ENCODE measurements at regions not wholly inside any gene's neighbourhood (a gene's known extent, or its start where the extent isn't known, plus 50 kb on each side); places are given as distances from the start of the nearest gene placed in this dataset.

DNA sequence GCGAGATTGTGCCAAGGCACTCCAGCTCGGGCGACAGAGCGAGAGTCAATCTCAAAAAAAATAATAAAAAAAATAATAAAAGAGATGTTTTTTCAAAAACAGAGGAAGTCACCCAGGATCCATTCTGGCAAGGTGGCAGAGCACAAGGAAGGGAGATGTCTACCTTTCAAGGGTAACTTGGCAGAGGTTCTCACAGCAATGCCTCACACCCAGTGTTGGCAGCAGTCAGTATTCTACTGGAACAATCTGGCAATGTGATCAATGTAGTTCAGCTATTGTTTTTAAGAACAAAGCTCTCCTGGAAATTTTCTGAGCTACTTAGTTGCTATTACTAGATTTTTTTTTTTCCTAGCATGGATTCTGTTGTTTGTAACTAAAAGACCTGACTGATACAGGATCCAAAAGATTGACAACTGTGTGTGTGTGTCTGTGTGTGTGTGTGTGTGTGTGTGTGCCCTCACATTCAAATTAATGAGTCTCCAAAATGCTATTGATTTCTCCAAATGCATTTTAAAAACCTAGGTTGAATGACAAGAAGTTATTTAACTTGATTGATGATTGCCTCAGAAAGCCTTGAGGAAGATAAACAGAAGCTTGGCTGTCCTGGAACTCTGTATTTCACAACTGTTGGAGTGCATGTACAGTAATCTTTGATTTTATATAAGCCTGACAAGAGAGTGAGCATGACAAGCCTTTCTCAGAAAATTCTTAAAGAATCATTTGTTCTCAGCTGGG is 114.1 kb upstream of the RREB1 start:
- Histone ChIP-seq H3K27me3 (ENCODE audit: control insufficient read depth in 2 of 2, insufficient read depth in 2 of 2, low read length in 2 of 2) (no peaks in the 10 kb centered on the region), H3K4me2 (replicated peaks; ENCODE audit: extremely low read depth, low read length, poor library complexity, severe bottlenecking) (no peak overlapping the region), H3K27ac (ENCODE audit: low read depth in 1 of 2, low read length in 2 of 2) (no peak overlapping the region), H3K4me3 (replicated peaks in 1 of 3; ENCODE audit: low read depth in 2 of 3, low read length in 3 of 3) (no peak overlapping the region), H3K4me1 (ENCODE audit: control insufficient read depth in 1 of 2, insufficient read depth in 2 of 2, low read length in 2 of 2) (peaks cover 0 to under 1% of the 10 kb centered on the region in 2 donors), H2AFZ (ENCODE audit: insufficient read depth, low read depth, low read length, poor library complexity, severe bottlenecking) (no peak overlapping the region), H3K79me2 (ENCODE audit: insufficient read depth, low read length) (no peaks in the 10 kb centered on the region), H3K9ac (ENCODE audit: insufficient read depth, low read length, poor library complexity, severe bottlenecking) (no peak overlapping the region), H3K36me3 (replicated peaks in 1 of 2; ENCODE audit: control insufficient read depth in 1 of 2, insufficient read depth in 2 of 2, low read length in 2 of 2) (no peaks in the 10 kb centered on the region), H4K20me1 (ENCODE audit: insufficient read depth, low read length) (no peaks in the 10 kb centered on the region), H3K9me3 (replicated peaks in 1 of 2; ENCODE audit: control insufficient read depth in 1 of 2, insufficient read depth in 1 of 2, low read length in 2 of 2) (no peaks in the 10 kb centered on the region)
- H3K36me3 Mint-ChIP-seq = no peaks in the 10 kb centered on the region
- no peak overlapping the region for H3K27ac Mint-ChIP-seq
- H3K4me3 Mint-ChIP-seq = no peak overlapping the region
- no CpG with 5 or more reads among the region's 4 CpGs for WGBS (ENCODE audit: insufficient coverage)
- intact Hi-C loops (cut with micrococcal nuclease) = no loop called here
- no peak for DNase-seq
- no peak for TF ChIP-seq CTCF (IDR thresholded peaks at IDR 0.05)
- peaks cover 0 to 4% (median 2%) of the 10 kb centered on the region in 3 donors for H3K27me3 Mint-ChIP-seq (ENCODE audit: low read depth in 3 of 3)
- no peaks in the 10 kb centered on the region for H3K9me3 Mint-ChIP-seq
- H3K4me1 Mint-ChIP-seq = no peaks in the 10 kb centered on the region

DNA sequence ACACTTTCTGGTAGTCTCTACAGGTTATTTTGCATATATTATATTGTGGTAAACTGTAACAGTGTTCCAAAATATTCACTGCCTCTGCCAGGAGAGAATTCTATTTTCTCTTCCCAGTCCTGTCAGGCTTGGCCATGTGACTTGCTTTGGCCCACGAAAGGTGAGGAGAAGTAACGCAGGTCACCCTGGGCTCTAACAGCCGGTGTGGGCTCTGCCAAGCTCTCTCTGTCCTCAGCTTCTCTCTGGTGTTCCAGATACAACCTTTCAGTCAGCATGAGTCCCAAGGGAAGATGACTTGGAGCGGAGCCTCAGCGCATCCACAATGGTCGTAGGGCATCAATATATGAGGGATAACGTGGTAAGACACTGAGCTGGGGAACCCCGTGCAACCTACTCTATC is 113.0 kb upstream of the RREB1 start:
- no peaks in the 10 kb centered on the region for H4K20me1 ChIP-seq (ENCODE audit: insufficient read depth, low read length)
- no peaks in the 10 kb centered on the region for H3K27me3 ChIP-seq (ENCODE audit: control insufficient read depth in 2 of 2, insufficient read depth in 2 of 2, low read length in 2 of 2)
- 100% methylated on average over 4 of the region's 8 CpGs for WGBS (ENCODE audit: insufficient coverage)
- Mint-ChIP-seq H3K4me1 (no peaks in the 10 kb centered on the region), H3K9me3 (no peaks in the 10 kb centered on the region), H3K27ac (no peak overlapping the region), H3K36me3 (no peaks in the 10 kb centered on the region), H3K27me3 (ENCODE audit: low read depth in 3 of 3) (peaks cover 0 to 4% (median 0%) of the 10 kb centered on the region in 3 donors), H3K4me3 (no peak overlapping the region)
- H3K4me3 ChIP-seq (replicated peaks in 1 of 3; ENCODE audit: low read depth in 2 of 3, low read length in 3 of 3) = no peak overlapping the region
- no peak overlapping the region for H3K9ac ChIP-seq (ENCODE audit: insufficient read depth, low read length, poor library complexity, severe bottlenecking)
- no peaks in the 10 kb centered on the region for H3K4me1 ChIP-seq (ENCODE audit: control insufficient read depth in 1 of 2, insufficient read depth in 2 of 2, low read length in 2 of 2)
- no peak overlapping the region for H3K27ac ChIP-seq (ENCODE audit: low read depth in 1 of 2, low read length in 2 of 2)
- H3K36me3 ChIP-seq (replicated peaks in 1 of 2; ENCODE audit: control insufficient read depth in 1 of 2, insufficient read depth in 2 of 2, low read length in 2 of 2) = no peaks in the 10 kb centered on the region
- H3K9me3 ChIP-seq (replicated peaks in 1 of 2; ENCODE audit: control insufficient read depth in 1 of 2, insufficient read depth in 1 of 2, low read length in 2 of 2) = no peaks in the 10 kb centered on the region
- no peak overlapping the region for H3K4me2 ChIP-seq (replicated peaks; ENCODE audit: extremely low read depth, low read length, poor library complexity, severe bottlenecking)
- no peak for TF ChIP-seq CTCF (IDR thresholded peaks at IDR 0.05)
- DNase-seq = no peak
- H3K79me2 ChIP-seq (ENCODE audit: insufficient read depth, low read length) = no peaks in the 10 kb centered on the region
- intact Hi-C loops (cut with micrococcal nuclease) = no loop called here
- H2AFZ ChIP-seq (ENCODE audit: insufficient read depth, low read depth, low read length, poor library complexity, severe bottlenecking) = no peak overlapping the region

All from CD14-positive monocyte (primary cell).